IMR-90 (cell line): ENCODE measurements at regions not wholly inside any gene's neighbourhood (a gene's known extent, or its start where the extent isn't known, plus 50 kb on each side); places are given as distances from the start of the nearest gene placed in this dataset.

ENCODE experiments used
- ATAC-seq: fragments of 200-7000 bp; cut with Tn5 transposase; 2 replicates; pipeline ENCODE4 v1.9.1; 2020; ENCODE audit warnings: low read depth, mild to moderate bottlenecking, moderate library complexity
- BruUV-seq: library from RNA; stranded (reverse); fragments of 400-500 nt; replicated peaks from 2 replicates; lab custom pipeline; 2021; lab: Mats Ljungman, UMichigan
- CTCF ChIA-PET: fragments of 300-600 bp; formaldehyde crosslinking; extraction: SDS; loops from one replicate; lab custom pipeline; 2021; ENCODE audit warnings: antibody characterized with exemption; lab: Yijun Ruan, JAX
- POLR2A ChIA-PET: fragments of 300-600 bp; sonication (Branson Sonifier 250); formaldehyde crosslinking; loops from one replicate; lab custom pipeline; 2022; ENCODE audit warnings: antibody characterized with exemption; ENCODE audit not compliant: unreplicated experiment; lab: Charles Lee
- DNase-seq: peaks from one replicate; pipeline ENCODE4 v3.0.0; 2013
- H2AFZ ChIP-seq: replicated peaks from 2 replicates; pipeline ENCODE3; 2013; ENCODE audit warnings: low read length, mild to moderate bottlenecking; ENCODE audit not compliant: poor library complexity
- H2AK5ac ChIP-seq: 2 replicates; pipeline ENCODE4 v1.6.1; 2013; ENCODE audit warnings: low read depth, low read length, inconsistent platforms
- H2AK9ac ChIP-seq: replicated peaks from 2 replicates; pipeline ENCODE3; 2013; ENCODE audit warnings: mild to moderate bottlenecking, low read depth, low read length, moderate library complexity; ENCODE audit not compliant: poor library complexity
- H2BK120ac ChIP-seq: 2 replicates; pipeline ENCODE4 v1.6.1; 2013; ENCODE audit warnings: low read depth, low read length, inconsistent platforms
- H2BK15ac ChIP-seq: 3 replicates; pipeline ENCODE4 v1.6.1; 2013; ENCODE audit warnings: low read depth, low read length, inconsistent platforms
- H2BK20ac ChIP-seq: 2 replicates; pipeline ENCODE4 v1.6.1; 2013; ENCODE audit warnings: low read depth, mild to moderate bottlenecking, inconsistent platforms, low read length, moderate library complexity
- H2BK5ac ChIP-seq: 2 replicates; pipeline ENCODE4 v1.6.1; 2013; ENCODE audit warnings: mild to moderate bottlenecking, low read depth, low read length, inconsistent platforms; ENCODE audit not compliant: poor library complexity, severe bottlenecking
- H3K14ac ChIP-seq: replicated peaks from 2 replicates; pipeline ENCODE4 v1.6.1; 2013; ENCODE audit warnings: low read depth, low read length, inconsistent platforms
- H3K18ac ChIP-seq: 2 replicates; pipeline ENCODE4 v1.6.1; 2013; ENCODE audit warnings: low read depth, low read length, control low read depth
- H3K23ac ChIP-seq: 2 replicates; pipeline ENCODE4 v1.6.1; 2013; ENCODE audit warnings: low read depth, low read length, inconsistent platforms
- H3K27ac ChIP-seq: 2 replicates; pipeline ENCODE4 v1.5.1; 2013; ENCODE audit warnings: mild to moderate bottlenecking, control low read depth, low read length; ENCODE audit not compliant: insufficient read depth
- H3K27me3 ChIP-seq: 2 replicates; pipeline ENCODE4 v1.6.1; 2013; ENCODE audit warnings: low read length; ENCODE audit not compliant: control insufficient read depth, insufficient read depth
- H3K36me3 ChIP-seq: 2 replicates; pipeline ENCODE4 v1.6.1; 2013; ENCODE audit warnings: low read length, mixed read lengths; ENCODE audit not compliant: control insufficient read depth, insufficient read depth
- H3K4ac ChIP-seq: 2 replicates; pipeline ENCODE4 v1.6.1; 2013; ENCODE audit warnings: low read depth, low read length, inconsistent platforms
- H3K4me1 ChIP-seq: 2 replicates; pipeline ENCODE4 v1.6.1; 2013; ENCODE audit warnings: low read length, mixed read lengths; ENCODE audit not compliant: control insufficient read depth, insufficient read depth
- H3K4me2 ChIP-seq: 2 replicates; pipeline ENCODE4 v1.6.1; 2013; ENCODE audit warnings: low read depth, mild to moderate bottlenecking, control low read depth, low read length, moderate library complexity
- H3K4me3 ChIP-seq: 2 replicates; pipeline ENCODE4 v1.5.1; 2013; ENCODE audit warnings: low read depth, mild to moderate bottlenecking, control low read depth, low read length, moderate library complexity; ENCODE audit not compliant: insufficient read depth
- H3K56ac ChIP-seq: 2 replicates; pipeline ENCODE4 v1.6.1; 2013; ENCODE audit warnings: low read length, inconsistent platforms; ENCODE audit not compliant: insufficient read depth; ENCODE audit errors: extremely low read depth
- H3K79me1 ChIP-seq, 2 experiments: 2 replicates each; pipeline ENCODE4 v1.6.1; 2013; ENCODE audit warnings: low read length in 2 of 2, inconsistent platforms in 1 of 2, low read depth in 1 of 2
- H3K9ac ChIP-seq: 2 replicates; pipeline ENCODE4 v1.6.1; 2013; ENCODE audit warnings: low read depth, low read length, control low read depth
- H3K9me1 ChIP-seq: 2 replicates; pipeline ENCODE4 v1.6.1; 2013; ENCODE audit warnings: low read length, inconsistent platforms; ENCODE audit not compliant: insufficient read depth
- H3K9me3 ChIP-seq: 2 replicates; pipeline ENCODE4 v1.6.1; 2013; ENCODE audit warnings: low read length; ENCODE audit not compliant: control insufficient read depth, insufficient read depth
- H4K20me1 ChIP-seq: 2 replicates; pipeline ENCODE4 v1.6.1; 2013; ENCODE audit warnings: low read length, inconsistent platforms; ENCODE audit not compliant: insufficient read depth
- H4K5ac ChIP-seq: 2 replicates; pipeline ENCODE4 v1.6.1; 2013; ENCODE audit warnings: mild to moderate bottlenecking, low read depth, low read length, control low read depth
- H4K8ac ChIP-seq, 2 experiments: 2 replicates each; pipeline ENCODE4 v1.6.1; 2013; ENCODE audit warnings: low read depth in 2 of 2, low read length in 2 of 2, control low read depth in 1 of 2, inconsistent platforms in 1 of 2
- H4K91ac ChIP-seq: 2 replicates; pipeline ENCODE4 v1.6.1; 2013; ENCODE audit warnings: low read depth, low read length, inconsistent platforms; ENCODE audit not compliant: insufficient read depth
- CTCF ChIP-seq: conservative IDR thresholded peaks from 2 replicates; pipeline ENCODE4 v1.5.1; 2012; ENCODE audit warnings: mild to moderate bottlenecking, low read depth, low read length, improper control_type of control experiment
- WGBS, 2 experiments: methylation state at CpG; one replicate each; pipeline versions ENCODE4 v1.1.5 to v1.1.7; 2013; ENCODE audit warnings: missing lambda C conversion rate in 2 of 2; ENCODE audit not compliant: insufficient read length in 1 of 2; ENCODE audit errors: extremely low coverage in 2 of 2; 5-methylcytosine and 5-hydroxymethylcytosine counted together
- dilution Hi-C: fragments of 300-500 bp; cut with HindIII; formaldehyde crosslinking; loops from one replicate; pipeline ENCODE4 v1.14.3; 2018; ENCODE audit warnings: low sequenced_read_pairs; ENCODE audit not compliant: unreplicated experiment
- in situ Hi-C: fragments of 300-500 bp; cut with MboI; formaldehyde crosslinking; loops from 3 replicates; pipeline ENCODE4 v1.14.3; 2019; ENCODE audit warnings: low sequenced_read_pairs, inconsistent platforms, mixed read lengths
- intact Hi-C: fragments of 100-400 bp; cut with micrococcal nuclease; formaldehyde crosslinking; loops from 2 replicates; pipeline ENCODE4 v1.10.0; 2022

DNA sequence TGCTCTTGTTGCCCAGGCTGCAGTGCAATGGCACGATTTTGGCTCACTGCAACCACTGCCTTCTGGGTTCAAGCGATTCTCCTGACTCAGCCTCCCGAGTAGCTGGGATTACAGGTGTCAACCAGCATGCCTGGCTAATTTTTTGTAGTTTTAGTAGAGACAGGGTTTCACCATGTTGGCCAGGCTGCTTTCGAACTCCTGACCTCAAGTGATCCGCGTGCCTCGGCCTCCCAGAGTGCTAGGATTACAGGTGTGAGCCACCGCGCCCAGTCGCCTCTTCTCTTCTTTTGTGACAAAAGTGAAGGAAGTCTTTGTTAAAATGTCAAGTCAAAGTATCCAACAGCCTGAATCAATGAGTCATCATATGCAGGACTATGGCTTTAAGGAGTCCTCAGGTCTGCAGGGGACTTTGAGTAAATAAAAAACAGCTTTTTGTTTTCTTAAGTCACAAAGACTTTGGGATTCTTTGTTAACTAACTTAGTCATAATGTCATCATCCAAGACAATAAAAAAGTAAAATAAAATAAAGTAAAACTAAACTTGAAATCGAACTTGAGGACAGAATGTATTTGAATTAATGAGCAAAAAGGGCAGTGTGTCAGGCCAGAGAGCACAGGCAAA lies 1153.2 kb downstream of the SUCLG1 start:
- no peak overlapping the region for H4K5ac ChIP-seq
- H3K9me1 ChIP-seq = no peaks in the 10 kb centered on the region
- no peaks in the 10 kb centered on the region for H3K9me3 ChIP-seq
- H2AK9ac ChIP-seq = no peak overlapping the region
- H3K27me3 ChIP-seq = no peaks in the 10 kb centered on the region
- no TSS peak for BruUV-seq
- no peak overlapping the region for H2AFZ ChIP-seq
- H3K4me3 ChIP-seq = no peak overlapping the region
- no peak overlapping the region for H2BK5ac ChIP-seq
- no peak overlapping the region for H3K14ac ChIP-seq
- CTCF ChIA-PET = interaction anchor here (0.6 kb wide), 1 partner anchor 12 kb away, joined by 3 read pairs; no protein-coding TSS in a partner anchor
- H3K36me3 ChIP-seq = no peaks in the 10 kb centered on the region
- TF ChIP-seq CTCF = no peak
- no peak overlapping the region for H4K8ac ChIP-seq
- no peak overlapping the region for H3K56ac ChIP-seq
- H3K79me1 ChIP-seq = no peaks in the 10 kb centered on the region
- no peak overlapping the region for H2BK15ac ChIP-seq
- no peaks in the 10 kb centered on the region for H4K20me1 ChIP-seq
- H3K4me1 ChIP-seq = no peaks in the 10 kb centered on the region
- H3K4ac ChIP-seq = no peak overlapping the region
- no peak overlapping the region for H2BK120ac ChIP-seq
- POLR2A ChIA-PET = no interaction called here
- ATAC-seq (no peak), DNase-seq (no peak)
- dilution Hi-C loops = no loop called here
- in situ Hi-C loops = no loop called here
- no peak overlapping the region for H3K4me2 ChIP-seq
- no peak overlapping the region for H3K23ac ChIP-seq
- intact Hi-C loops = no loop called here
- 60% methylated on average over 2 of the region's 11 CpGs; no CpG with 5 or more reads in 1 of the 2 experiments for WGBS, 2 experiments
- H3K18ac ChIP-seq = no peak overlapping the region
- no peak overlapping the region for H3K27ac ChIP-seq
- no peak overlapping the region for H3K9ac ChIP-seq
- H2AK5ac ChIP-seq = no peak overlapping the region
- no peak overlapping the region for H2BK20ac ChIP-seq
- H4K91ac ChIP-seq = no peak overlapping the region
